Left ventricle myocardium inferior (tissue), 1 donor: ENCODE measurements at regions not wholly inside any gene's neighbourhood (a gene's known extent, or its start where the extent isn't known, plus 50 kb on each side); places are given as distances from the start of the nearest gene placed in this dataset.

Source experiments
- DNase-seq: peaks from one replicate; pipeline ENCODE4 v3.0.0-alpha.2; 2020
- H3K27ac ChIP-seq: fragments of 200-600 bp; replicated peaks from 2 replicates; pipeline ENCODE4 v1.8.0; 2021
- H3K27me3 ChIP-seq: fragments of 200-600 bp; 2 replicates; pipeline ENCODE4 v1.8.0; 2021; ENCODE audit warnings: low read depth
- H3K36me3 ChIP-seq: fragments of 200-600 bp; 2 replicates; pipeline ENCODE4 v1.8.0; 2021
- H3K4me1 ChIP-seq: fragments of 200-600 bp; 2 replicates; pipeline ENCODE4 v1.8.0; 2021
- H3K4me3 ChIP-seq: fragments of 200-600 bp; 2 replicates; pipeline ENCODE4 v1.8.0; 2021; ENCODE audit warnings: mild to moderate bottlenecking, moderate library complexity
- H3K9me3 ChIP-seq: fragments of 200-600 bp; replicated peaks from 2 replicates; pipeline ENCODE4 v1.8.0; 2021
- CTCF ChIP-seq: fragments of 200-600 bp; IDR thresholded peaks from 2 replicates; pipeline ENCODE4 v1.8.0; 2021; ENCODE audit warnings: antibody characterized with exemption, mild to moderate bottlenecking, borderline replicate concordance
- intact Hi-C: fragments of 100-400 bp; cut with micrococcal nuclease; formaldehyde crosslinking; loops from one replicate; pipeline ENCODE4 v1.11.0; 2022
- donor health status: DM: no; HTN: yes; CAD: no; lungs with severe emphysema.

DNA sequence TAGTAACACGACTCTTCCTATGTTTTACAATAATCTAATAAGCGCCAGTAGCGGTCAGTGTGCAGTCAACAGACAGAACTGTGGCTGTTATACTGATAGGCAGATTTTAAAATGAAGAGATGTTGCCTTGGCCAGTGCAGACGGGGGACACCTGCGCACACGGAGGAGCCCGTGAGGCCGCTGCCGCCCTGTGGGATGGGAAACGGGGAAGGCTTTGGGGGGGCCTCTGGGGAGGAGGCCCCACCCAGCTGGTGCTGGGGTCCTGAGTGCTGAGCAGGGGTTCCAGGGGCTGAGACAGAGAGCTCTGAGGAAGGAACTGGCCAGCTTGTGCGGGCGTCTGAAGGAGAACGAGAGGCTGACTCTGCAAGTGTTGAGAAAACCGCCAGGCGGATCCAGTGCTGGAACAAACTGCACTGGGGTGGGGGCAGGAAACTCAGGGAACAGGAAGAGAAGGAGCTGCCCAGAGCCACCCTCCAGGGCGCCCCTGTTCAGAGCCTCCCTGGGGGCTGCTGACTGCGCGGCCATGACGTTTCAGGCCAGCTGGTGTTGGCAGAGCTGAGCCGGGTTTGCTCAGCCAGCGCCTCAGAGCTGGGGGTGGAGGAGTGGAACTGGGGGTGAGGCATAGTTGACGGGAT is 426.4 kb downstream of the TCERG1L start:
- no peak for TF ChIP-seq CTCF
- H3K4me1 ChIP-seq = no peaks in the 10 kb centered on the region
- peaks cover 62% of the 10 kb centered on the region for H3K27me3 ChIP-seq
- H3K27ac ChIP-seq = no peak overlapping the region
- no peak overlapping the region for H3K4me3 ChIP-seq
- intact Hi-C loops = no loop called here
- no peaks in the 10 kb centered on the region for H3K9me3 ChIP-seq
- no peaks in the 10 kb centered on the region for H3K36me3 ChIP-seq
- no peak for DNase-seq

DNA sequence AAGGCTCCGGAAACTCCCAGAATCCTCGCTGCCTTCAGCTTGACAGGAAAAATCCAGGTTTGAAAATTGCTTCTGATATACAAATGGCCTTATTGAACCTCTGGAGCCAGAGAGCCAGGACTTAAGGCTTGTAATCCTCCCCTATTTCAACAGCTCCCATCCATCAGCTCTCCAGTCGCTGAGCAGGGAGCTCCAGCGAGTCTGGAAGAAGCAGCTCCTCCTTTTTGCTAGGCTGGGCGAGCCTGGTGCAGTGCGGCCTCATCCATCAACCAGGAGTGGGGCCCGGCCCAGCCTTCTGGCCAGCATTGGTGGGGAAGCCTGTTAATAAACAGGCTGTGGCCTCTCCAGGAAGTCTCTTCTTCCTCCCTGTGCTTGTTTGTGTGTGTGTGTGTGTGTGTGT is 424.4 kb downstream of the TCERG1L start:
- Histone ChIP-seq H3K27me3 (peaks cover 51% of the 10 kb centered on the region), H3K36me3 (no peaks in the 10 kb centered on the region), H3K4me3 (no peak overlapping the region), H3K4me1 (no peaks in the 10 kb centered on the region), H3K27ac (no peak overlapping the region), H3K9me3 (no peaks in the 10 kb centered on the region)
- intact Hi-C loops = no loop called here
- TF ChIP-seq CTCF = no peak
- DNase-seq = no peak

DNA sequence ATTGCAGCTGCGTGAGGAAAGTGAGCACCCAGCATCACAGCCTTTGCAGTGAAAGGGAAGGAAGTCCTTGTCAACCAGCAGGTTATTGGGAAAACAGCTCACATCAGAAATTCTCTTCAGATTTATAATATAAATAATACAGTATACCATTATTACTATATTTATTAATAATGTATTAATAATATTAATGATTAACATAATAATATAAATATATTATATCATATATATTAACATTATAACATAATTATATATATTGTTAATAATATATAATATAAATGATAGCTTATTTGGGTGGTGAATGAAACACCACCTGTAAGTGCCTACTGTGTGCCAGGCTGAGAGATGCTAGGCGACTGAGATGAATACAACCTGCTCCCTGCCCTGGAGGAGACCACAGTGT is 423.0 kb downstream of the TCERG1L start:
- H3K27ac ChIP-seq = no peak overlapping the region
- no peaks in the 10 kb centered on the region for H3K9me3 ChIP-seq
- intact Hi-C loops = no loop called here
- no peak for DNase-seq
- H3K4me1 ChIP-seq = no peaks in the 10 kb centered on the region
- no peak overlapping the region for H3K4me3 ChIP-seq
- peaks cover 60% of the 10 kb centered on the region for H3K27me3 ChIP-seq
- TF ChIP-seq CTCF = no peak
- no peaks in the 10 kb centered on the region for H3K36me3 ChIP-seq

GRCh38 chr10:130889240-130889639 is 422.3 kb downstream of the TCERG1L start:
- intact Hi-C loops = no loop called here
- no peaks in the 10 kb centered on the region for H3K36me3 ChIP-seq
- no peak overlapping the region for H3K27ac ChIP-seq
- H3K27me3 ChIP-seq = peaks cover 56% of the 10 kb centered on the region
- no peak for DNase-seq
- no peak overlapping the region for H3K4me3 ChIP-seq
- no peaks in the 10 kb centered on the region for H3K4me1 ChIP-seq
- no peaks in the 10 kb centered on the region for H3K9me3 ChIP-seq
- TF ChIP-seq CTCF = no peak

DNA sequence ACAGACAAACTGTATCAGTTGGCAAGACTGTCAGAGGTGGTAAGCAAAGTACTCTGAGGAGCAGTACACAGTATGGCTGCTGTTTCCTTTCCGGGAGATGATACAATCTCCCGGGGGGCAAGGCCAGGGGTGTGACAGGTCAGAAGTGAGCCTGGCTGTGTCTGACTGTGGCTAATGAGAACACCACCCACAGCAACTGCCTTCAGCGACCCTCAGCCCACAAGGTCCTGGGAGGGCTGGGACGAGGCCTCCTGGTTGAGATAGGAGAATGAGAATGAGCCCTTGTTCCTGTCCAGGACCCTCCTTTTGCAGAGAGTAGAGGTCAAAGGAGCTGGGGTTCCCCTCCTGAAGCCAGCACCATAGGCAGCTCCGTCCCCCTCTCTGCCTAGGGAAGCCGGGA is 421.7 kb downstream of the TCERG1L start:
- Histone ChIP-seq H3K4me1 (no peaks in the 10 kb centered on the region), H3K4me3 (no peak overlapping the region), H3K27me3 (peaks cover 51% of the 10 kb centered on the region), H3K36me3 (no peaks in the 10 kb centered on the region), H3K9me3 (no peaks in the 10 kb centered on the region), H3K27ac (no peak overlapping the region)
- TF ChIP-seq CTCF = no peak
- no peak for DNase-seq
- intact Hi-C loops = no loop called here
